Esophagus squamous epithelium (tissue), 4 donors: ENCODE measurements at regions not wholly inside any gene's neighbourhood (a gene's known extent, or its start where the extent isn't known, plus 50 kb on each side); places are given as distances from the start of the nearest gene placed in this dataset.

Experiments
- POLR2A ChIP-seq, 4 donors: fragments of 450-650 bp; IDR thresholded peaks; one replicate each; pipeline ENCODE4 v1.6.1; 2017; ENCODE audit warnings: antibody characterized with exemption in 4 of 4, mild to moderate bottlenecking in 4 of 4, moderate library complexity in 3 of 4
- TF ChIP-seq, protein P1 (sequence below), 6 experiments: fragments of 450-650 bp in 4 of 6; fragments of 200-600 bp in 2 of 6; sonication (generic) in 2 of 6; IDR thresholded peaks; one replicate each; pipeline ENCODE4 v1.5.1; 2016 to 2019; ENCODE audit warnings: antibody characterized with exemption in 6 of 6, mild to moderate bottlenecking in 4 of 6, moderate library complexity in 4 of 6

DNA sequence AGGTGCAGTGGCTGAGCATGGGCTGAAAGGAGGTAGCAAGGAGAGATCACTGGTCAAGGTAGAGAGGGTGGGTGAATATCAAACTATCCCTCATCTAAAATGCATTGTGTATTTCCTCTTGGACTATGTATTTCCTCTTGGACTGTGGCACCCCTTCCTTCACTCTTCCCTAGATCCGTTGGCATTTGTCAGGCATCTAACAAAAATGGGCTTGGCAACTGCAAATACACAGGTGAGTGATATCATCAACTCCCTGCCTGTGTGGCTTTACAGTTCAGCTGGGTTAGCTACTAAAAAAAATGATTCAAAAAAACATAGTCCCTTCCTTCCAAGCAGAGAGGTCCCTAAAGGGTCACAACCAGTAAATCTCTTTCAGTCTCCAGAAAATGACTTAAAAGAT lies 142.8 kb upstream of the FUT8 start:
- TF ChIP-seq, protein P1, sequence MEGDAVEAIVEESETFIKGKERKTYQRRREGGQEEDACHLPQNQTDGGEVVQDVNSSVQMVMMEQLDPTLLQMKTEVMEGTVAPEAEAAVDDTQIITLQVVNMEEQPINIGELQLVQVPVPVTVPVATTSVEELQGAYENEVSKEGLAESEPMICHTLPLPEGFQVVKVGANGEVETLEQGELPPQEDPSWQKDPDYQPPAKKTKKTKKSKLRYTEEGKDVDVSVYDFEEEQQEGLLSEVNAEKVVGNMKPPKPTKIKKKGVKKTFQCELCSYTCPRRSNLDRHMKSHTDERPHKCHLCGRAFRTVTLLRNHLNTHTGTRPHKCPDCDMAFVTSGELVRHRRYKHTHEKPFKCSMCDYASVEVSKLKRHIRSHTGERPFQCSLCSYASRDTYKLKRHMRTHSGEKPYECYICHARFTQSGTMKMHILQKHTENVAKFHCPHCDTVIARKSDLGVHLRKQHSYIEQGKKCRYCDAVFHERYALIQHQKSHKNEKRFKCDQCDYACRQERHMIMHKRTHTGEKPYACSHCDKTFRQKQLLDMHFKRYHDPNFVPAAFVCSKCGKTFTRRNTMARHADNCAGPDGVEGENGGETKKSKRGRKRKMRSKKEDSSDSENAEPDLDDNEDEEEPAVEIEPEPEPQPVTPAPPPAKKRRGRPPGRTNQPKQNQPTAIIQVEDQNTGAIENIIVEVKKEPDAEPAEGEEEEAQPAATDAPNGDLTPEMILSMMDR (IDR thresholded peaks at IDR 0.05): no peak
- TF ChIP-seq POLR2A (IDR thresholded peaks at IDR 0.05): no peak
